GM10248 (cell line): ENCODE measurements at regions not wholly inside any gene's neighbourhood (a gene's known extent, or its start where the extent isn't known, plus 50 kb on each side); places are given as distances from the start of the nearest gene placed in this dataset.

Source experiments
- CTCF ChIA-PET: fragments of 300-600 bp; sonication (Branson Sonifier 250); formaldehyde crosslinking; extraction: SDS; loops from one replicate; lab custom pipeline; 2021; ENCODE audit warnings: antibody characterized with exemption; lab: Yijun Ruan, JAX
- POLR2A ChIA-PET: fragments of 350-650 bp; sonication (Branson Sonifier 250); formaldehyde crosslinking; extraction: SDS; loops from one replicate; lab custom pipeline; 2020; ENCODE audit warnings: antibody characterized with exemption; lab: Yijun Ruan, JAX
- DNase-seq: peaks from one replicate; pipeline ENCODE4 v3.0.0; 2012; ENCODE audit errors: extremely low spot score
- TF ChIP-seq, protein P1 (sequence below): IDR thresholded peaks from 2 replicates; pipeline ENCODE4 v1.5.1; 2012; ENCODE audit warnings: mild to moderate bottlenecking, low read depth; ENCODE audit errors: extremely low read depth, missing control alignments, control extremely low read depth

DNA sequence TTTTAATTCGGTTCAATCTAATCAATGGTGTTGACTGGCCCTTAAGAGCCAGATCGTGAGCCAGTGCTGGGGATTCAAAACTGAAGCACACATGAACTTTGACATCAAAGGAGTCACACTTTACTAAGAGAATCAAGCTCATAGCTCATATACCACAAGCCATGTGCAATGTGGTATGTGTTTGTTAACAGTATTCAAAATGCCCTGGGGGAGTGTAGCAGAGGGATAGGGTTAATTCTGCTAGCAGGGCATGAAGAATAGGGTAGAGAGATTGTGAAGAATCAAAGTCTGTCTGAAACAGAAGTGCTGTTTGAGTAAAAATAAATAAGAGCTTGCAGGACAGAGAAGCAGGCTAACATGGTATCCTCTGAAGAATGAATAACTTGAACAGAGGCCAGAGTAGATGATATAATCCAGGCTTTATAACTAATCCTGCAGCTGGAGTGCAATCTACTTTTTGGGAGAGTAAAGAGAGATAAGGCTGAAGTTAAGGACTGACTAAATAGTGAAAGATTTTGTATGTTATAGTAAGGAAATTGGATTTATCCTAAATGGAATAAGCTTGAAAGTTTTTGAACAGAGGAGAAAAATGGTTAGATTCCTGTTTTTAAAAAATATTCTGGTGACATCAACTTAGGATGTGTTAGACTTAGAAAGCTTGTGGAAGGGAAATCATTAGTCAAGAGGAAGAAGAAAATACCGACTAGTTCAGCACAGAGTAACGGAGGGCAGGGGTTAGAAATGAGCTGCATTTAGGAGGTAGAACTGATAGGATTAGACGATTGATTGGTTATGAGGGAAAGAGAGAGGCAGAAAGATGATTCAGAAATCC, 292.0 kb downstream of the NFKBIZ start:
- TF ChIP-seq, protein P1, sequence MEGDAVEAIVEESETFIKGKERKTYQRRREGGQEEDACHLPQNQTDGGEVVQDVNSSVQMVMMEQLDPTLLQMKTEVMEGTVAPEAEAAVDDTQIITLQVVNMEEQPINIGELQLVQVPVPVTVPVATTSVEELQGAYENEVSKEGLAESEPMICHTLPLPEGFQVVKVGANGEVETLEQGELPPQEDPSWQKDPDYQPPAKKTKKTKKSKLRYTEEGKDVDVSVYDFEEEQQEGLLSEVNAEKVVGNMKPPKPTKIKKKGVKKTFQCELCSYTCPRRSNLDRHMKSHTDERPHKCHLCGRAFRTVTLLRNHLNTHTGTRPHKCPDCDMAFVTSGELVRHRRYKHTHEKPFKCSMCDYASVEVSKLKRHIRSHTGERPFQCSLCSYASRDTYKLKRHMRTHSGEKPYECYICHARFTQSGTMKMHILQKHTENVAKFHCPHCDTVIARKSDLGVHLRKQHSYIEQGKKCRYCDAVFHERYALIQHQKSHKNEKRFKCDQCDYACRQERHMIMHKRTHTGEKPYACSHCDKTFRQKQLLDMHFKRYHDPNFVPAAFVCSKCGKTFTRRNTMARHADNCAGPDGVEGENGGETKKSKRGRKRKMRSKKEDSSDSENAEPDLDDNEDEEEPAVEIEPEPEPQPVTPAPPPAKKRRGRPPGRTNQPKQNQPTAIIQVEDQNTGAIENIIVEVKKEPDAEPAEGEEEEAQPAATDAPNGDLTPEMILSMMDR, result no peak
- ChIA-PET CTCF (interaction anchor here (1.0 to 1.7 kb wide), 5 partner anchors 8 to 266 kb away, joined by 3 to 6 read pairs (median 4); no protein-coding TSS in a partner anchor), POLR2A (interaction anchor here (1.0 kb wide), 1 partner anchor 292 kb away, joined by 3 read pairs; the partner anchor contains the start of gene NFKBIZ)
- no peak for DNase-seq

DNA sequence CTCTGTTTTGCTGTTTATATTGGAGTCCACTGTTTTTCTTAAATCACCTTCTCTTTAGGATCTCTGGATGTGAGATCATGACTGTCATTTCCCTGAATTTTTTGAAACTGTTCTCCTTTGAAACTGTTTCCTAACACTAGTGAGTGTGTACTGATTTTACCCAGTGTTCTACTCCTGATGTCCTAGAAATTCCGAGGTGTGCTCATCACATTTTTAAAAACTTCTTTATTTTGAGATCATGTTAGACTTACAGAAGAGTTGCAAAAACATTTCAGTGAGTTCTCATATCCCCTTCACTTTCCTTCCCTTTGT, 292.6 kb downstream of the NFKBIZ start:
- TF ChIP-seq, protein P1, result no peak
- no peak for DNase-seq
- POLR2A ChIA-PET, result no interaction called here
- CTCF ChIA-PET, result interaction anchor here (1.1 to 2.8 kb wide), 4 partner anchors 8 to 58 kb away, joined by 4 to 9 read pairs (median 5); no protein-coding TSS in a partner anchor

GRCh38 chr3:102142379-102143060, 292.3 kb upstream of the ZPLD1 start:
- TF ChIP-seq, protein P1, result no peak
- ChIA-PET POLR2A (no interaction called here), CTCF (interaction anchor here (0.5 to 2.8 kb wide), 2 partner anchors 8 to 330 kb away, joined by 3 to 9 read pairs; no protein-coding TSS in a partner anchor)
- no peak for DNase-seq

- CTCF ChIA-PET, result interaction anchor here (1.3 to 2.8 kb wide), 2 partner anchors 9 to 49 kb away, joined by 3 to 9 read pairs; no protein-coding TSS in a partner anchor
- TF ChIP-seq, protein P1, result no peak
- no peak for DNase-seq
- POLR2A ChIA-PET, result no interaction called here
Observed at GRCh38 chr3:102143536-102143935, 291.3 kb upstream of the ZPLD1 start.

GRCh38 chr3:102144063-102144462, 290.8 kb upstream of the ZPLD1 start:
- POLR2A ChIA-PET, result no interaction called here
- CTCF ChIA-PET, result interaction anchor here (1.3 to 2.8 kb wide), 2 partner anchors 10 to 49 kb away, joined by 3 to 9 read pairs; no protein-coding TSS in a partner anchor
- no peak for DNase-seq
- TF ChIP-seq, protein P1, result no peak

DNA sequence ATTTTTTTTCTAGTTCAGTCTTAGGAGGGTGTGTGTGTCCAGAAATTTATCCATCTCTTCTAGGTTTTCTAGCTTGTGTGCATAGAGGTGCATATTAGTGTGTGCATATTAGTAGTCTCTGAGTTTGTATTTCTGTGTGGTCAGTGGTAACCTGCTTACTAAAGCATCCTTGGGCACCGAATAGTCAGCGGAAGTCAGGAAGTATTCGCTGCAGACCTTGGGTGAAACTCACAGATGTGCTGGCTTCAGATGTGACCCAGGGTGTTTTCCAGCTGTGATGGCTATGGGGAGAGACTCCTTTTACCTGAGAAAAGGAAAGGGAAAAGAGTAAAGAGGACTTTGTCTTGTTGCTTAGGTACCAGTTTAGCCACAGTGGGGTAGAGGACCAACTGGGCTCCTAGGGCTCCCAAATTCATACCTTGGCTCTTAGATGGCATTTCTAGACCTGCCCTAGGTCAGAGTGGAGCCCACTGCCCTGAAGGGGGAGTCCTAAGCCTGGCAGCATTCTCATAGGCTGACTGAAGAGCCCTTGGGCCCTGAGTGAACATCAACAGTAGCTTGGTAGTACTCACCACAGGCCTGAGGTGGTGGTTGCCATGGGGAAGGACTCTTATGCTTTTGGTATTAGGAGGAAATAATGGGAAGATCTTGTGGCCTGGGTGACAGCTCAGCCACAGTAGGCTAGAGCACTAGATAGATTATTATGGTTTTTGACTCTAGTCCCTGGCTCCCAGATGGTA, 286.0 kb upstream of the ZPLD1 start:
- TF ChIP-seq, protein P1, result no peak
- CTCF ChIA-PET, result no interaction called here
- POLR2A ChIA-PET, result no interaction called here
- no peak for DNase-seq
